Activated gamma-delta T cell treated with Interleukin-2 at 50 U/mL for 16 hours (primary cell): ENCODE measurements at regions not wholly inside any gene's neighbourhood (a gene's known extent, or its start where the extent isn't known, plus 50 kb on each side); places are given as distances from the start of the nearest gene placed in this dataset.

Experiments used
- DNase-seq: peaks from one replicate; pipeline ENCODE4 v3.0.0-alpha.2; 2020

- DNase-seq, result no peak
Measured at GRCh38 chr15:60215225-60215963, 182.4 kb downstream of the ANXA2 start.

DNA sequence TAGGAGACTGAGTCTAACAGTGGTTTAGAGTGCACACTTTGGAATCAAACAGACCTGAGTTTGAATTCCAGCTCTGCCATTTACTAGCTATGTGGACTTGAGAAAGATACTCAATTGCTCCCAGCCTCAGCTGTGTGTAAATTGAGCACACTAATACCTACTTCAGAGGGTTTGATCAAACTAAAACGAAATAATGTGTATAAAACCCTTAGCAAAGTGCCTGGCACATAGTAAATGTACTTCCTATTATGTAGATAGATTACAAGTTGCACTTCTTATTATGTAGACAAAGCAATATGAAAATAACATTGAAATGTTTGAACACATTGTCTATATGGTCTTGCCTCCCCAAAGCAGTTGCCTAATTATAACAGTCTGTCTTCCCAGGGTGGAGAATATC, 180.6 kb downstream of the ANXA2 start:
- DNase-seq, result no peak

- DNase-seq, result no peak
Measured at GRCh38 chr15:60218256-60218655, 179.5 kb downstream of the ANXA2 start.

GRCh38 chr15:60219866-60220265, 177.9 kb downstream of the ANXA2 start:
- no peak for DNase-seq

- DNase-seq, result no peak
Measured at GRCh38 chr15:60221356-60221755, 176.4 kb downstream of the ANXA2 start.

DNA sequence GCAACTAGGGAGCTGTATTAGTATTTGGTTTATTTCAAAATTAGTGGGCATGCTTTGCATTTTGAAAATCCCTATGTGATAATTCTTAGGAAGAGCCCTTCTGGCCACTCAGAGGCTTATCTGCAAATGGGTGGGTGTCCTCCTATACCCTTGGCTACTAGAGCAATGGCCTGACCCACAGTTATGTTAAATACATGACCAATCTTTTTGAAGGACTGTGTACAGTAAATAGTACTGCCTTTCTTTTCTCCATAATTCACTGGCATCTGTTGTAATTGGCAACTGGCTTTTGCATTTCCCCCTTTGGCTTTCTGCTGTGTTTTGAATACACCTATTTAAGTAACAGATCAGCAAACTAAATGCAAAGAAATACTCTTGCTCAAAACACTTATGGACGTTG, 175.4 kb downstream of the ANXA2 start:
- no peak for DNase-seq

DNA sequence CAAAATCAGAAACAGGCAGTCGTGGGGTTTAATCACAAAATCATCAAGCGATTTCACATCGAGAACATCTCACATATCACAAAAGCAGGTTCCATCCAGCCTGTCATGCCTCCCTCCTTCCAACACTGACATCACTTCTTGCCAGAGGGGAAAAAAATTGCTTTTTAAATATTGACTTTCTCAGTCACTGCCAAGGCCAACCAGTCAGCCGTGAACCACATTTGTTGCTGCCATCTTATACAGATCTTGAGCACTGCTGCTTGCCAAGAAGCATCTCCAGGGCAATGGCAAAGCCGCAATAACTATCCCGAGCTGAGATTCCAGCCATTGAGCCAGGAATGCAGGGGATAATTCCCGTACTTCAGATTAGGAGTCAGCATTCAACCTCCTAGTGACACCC, 174.6 kb downstream of the ANXA2 start:
- no peak for DNase-seq

GRCh38 chr15:60226924-60227323, 170.9 kb downstream of the ANXA2 start:
- DNase-seq, result no peak

- DNase-seq, result no peak
Measured at GRCh38 chr15:60228101-60228500, 169.7 kb downstream of the ANXA2 start.

- no peak for DNase-seq
Measured at GRCh38 chr15:60228619-60229018, 169.2 kb downstream of the ANXA2 start.

- no peak for DNase-seq
Measured at GRCh38 chr15:60235951-60236710, 161.7 kb downstream of the ANXA2 start.

DNA sequence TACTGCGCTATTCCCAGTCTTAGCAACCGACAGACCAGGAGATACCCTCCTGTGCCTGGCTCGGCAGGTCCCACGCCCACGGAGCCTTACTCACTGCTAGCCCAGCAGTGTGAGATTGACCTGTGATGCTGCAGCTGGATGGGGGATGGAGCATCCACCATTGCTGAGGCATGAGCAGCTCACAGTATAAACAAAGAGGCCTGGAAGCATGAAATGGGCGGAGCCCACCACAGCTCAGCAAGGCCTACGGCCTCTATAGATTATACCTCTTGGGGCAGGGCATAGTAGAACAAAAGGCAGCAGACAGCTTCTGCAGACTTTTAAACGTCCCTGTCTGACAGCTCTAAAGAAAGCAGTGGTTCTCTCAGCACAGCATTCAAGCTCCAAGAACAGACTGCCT, 160.3 kb downstream of the ANXA2 start:
- no peak for DNase-seq

GRCh38 chr15:60243769-60244168, 154.0 kb downstream of the ANXA2 start:
- DNase-seq, result no peak

- DNase-seq, result no peak
Measured at GRCh38 chr15:60244813-60245212, 153.0 kb downstream of the ANXA2 start.

GRCh38 chr15:60250316-60250715, 147.5 kb downstream of the ANXA2 start:
- no peak for DNase-seq

GRCh38 chr15:60251300-60252070, 146.3 kb downstream of the ANXA2 start:
- DNase-seq, result no peak

DNA sequence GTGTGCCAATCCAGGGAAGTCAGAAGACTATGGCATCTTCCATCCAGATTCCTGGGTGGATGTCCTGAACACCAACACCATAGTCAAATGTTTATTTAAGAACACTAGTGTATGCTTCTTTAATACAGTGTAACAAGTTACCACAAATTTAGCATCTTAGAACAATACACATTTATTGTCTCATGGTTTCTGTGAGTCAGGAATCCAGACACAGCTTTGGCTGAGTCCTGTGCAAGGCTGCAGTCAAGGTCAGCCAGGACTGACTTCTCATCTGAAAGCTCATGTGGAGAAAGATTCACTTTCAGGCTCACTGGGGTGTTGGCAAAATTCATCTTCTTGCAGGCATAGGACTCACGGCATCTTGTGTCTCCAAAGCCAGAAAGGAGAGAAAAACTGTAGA, 143.4 kb downstream of the ANXA2 start:
- no peak for DNase-seq

GRCh38 chr15:60255390-60255789, 142.4 kb downstream of the ANXA2 start:
- no peak for DNase-seq

GRCh38 chr15:60257591-60258159, 140.1 kb downstream of the ANXA2 start:
- no peak for DNase-seq

DNA sequence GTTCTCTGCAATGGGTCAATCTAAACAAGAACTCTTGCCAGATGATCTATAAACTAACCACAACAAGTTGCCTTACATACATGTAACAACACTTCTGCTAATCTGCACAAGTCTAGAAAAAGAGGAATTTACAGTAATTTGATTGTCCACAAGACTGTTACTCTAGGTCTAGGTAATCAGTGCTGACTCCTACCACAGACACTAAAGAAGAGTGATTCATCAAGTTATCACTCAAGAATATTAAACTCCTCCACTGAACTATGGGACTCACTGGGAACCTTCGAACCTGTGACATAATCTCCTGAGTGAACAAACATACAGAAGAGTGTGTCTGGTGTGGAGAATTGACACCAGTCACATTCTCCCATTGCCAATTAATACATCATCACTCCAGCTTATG, 138.3 kb downstream of the ANXA2 start:
- no peak for DNase-seq

GRCh38 chr15:60264088-60264487, 133.7 kb downstream of the ANXA2 start:
- no peak for DNase-seq

DNA sequence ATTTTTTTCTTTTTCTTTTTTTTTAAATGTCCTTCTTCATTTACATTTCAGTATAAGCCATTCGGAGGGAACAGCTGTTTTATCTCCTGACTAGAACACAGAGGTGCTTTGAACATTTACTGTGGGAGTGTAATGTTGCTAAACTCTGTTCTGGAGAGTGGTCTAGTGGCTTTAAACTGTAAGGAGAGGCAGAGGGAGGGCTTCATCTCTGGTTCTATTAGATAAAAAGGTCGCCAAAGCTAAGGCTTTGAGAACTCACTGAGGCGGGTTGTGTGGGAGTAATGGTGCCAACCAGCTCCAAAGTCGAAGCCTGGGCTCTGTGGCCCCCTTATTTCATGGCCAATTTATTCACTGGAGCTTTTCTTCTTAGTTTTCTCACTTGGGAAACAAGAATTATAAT, 133.2 kb downstream of the ANXA2 start:
- DNase-seq, result no peak

DNA sequence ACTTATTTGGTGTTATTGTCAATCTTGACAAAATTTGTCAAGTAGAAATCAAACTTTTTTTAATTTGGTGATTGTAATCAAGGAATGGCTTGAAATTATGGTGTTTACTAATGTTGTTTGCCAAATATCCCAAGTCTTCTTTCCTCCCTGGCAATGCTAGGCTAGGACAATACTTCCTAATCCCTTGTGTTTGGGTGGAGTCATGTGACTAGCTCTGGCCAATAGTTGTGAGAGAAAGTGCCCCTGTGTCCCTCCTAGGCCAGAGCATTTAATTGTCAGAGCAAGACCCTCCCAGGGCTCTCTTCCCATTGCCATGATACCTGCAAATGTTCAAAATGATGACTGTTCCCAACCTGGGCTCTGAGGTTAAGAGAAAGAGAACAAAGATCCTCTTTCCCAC, 132.7 kb downstream of the ANXA2 start:
- no peak for DNase-seq
